ENCODE measurements at regions not wholly inside any gene's neighbourhood (a gene's known extent, or its start where the extent isn't known, plus 50 kb on each side); places are given as distances from the start of the nearest gene placed in this dataset.

DNA sequence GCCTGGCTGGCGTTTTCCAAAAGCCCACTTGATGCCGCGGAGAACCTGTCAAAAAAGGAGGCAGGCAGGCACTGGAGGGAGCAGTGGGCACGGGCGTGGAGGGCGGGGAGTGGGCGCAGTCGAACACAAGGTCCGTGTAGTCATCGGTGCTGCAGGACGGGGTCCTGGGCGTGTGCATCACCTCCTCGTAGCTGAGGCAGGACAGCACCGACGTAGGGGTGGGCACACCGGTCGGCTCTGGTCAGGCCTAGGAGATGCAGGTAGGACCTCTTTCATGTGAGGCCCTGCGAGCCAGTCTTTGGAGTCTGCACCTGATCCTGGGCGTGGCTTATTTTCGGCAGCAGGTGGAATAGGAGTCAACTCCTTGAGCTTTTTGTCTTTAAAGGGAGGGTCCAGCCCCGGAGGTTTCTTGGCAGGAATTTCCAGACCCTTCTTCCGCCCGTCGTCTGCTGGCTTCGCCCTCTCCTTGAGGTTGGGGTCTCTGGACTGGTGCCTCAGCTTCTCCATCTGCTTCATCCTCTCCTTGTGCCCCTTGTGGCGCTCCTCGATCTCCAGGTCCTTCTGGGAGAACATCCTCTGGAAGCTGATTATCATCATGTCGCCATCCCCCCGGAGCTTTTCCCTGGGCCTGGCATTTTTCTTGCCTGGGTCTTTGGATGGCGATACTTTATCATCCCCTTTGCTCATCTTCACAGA lies 892.5 kb upstream of the LRRTM1 start:
- DNase-seq (ENCODE audit: low read depth), result no peak

DNA sequence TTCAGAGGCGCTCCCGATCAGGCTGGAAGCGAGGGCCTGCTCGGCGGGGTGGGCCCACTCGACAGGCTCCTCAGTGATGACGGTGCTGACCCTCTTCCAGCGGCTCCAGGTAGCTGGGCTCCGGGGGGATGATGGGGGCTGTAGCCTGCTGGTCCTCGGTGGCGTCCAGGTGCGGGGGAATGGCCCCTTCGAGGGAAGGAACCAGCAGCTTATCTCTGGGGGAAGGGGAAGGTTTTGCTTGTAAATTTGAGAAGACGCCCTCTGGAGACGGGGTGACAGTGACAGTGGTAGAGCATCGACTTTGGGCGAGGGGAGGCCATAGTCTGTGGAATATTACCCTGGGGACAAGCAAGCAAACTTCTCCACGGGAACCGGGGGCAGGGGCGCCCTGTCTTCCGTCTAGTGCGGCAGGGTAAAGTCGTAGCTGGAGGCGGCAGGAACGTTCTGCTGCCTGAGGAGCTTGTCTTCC lies 891.9 kb upstream of the LRRTM1 start:
- DNase-seq (ENCODE audit: low read depth), result no peak

DNA sequence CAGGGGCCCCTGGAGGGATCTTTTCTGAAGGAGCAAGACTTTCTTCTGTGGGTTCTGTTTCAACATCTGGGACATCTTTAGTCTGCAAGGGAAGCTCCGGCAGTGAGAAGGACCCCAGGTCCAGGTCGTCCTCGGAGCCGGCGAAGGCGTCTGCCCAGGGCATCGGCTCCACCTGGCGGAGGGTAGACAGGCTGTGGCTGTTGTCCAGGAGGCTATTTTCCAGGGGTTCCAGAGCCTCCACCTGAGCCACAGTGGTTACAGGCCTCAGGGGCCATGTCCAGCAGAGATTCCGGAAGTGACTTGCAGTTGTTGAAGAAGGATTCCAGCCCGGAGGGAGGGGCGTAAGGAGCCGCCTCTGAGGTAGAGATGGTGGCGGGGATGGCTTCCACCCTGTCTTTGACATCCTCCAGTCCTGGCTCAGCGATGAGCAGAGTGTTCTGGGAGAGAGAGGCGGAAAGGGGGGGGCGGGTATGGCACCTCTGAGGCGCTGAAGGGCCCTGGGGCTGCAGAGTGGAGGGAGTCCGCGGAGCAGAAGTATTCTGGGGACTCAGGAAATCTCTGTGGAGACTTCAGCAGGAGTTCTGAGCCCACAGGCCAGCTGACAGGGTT lies 891.3 kb upstream of the LRRTM1 start:
- no peak for DNase-seq (ENCODE audit: low read depth)

DNA sequence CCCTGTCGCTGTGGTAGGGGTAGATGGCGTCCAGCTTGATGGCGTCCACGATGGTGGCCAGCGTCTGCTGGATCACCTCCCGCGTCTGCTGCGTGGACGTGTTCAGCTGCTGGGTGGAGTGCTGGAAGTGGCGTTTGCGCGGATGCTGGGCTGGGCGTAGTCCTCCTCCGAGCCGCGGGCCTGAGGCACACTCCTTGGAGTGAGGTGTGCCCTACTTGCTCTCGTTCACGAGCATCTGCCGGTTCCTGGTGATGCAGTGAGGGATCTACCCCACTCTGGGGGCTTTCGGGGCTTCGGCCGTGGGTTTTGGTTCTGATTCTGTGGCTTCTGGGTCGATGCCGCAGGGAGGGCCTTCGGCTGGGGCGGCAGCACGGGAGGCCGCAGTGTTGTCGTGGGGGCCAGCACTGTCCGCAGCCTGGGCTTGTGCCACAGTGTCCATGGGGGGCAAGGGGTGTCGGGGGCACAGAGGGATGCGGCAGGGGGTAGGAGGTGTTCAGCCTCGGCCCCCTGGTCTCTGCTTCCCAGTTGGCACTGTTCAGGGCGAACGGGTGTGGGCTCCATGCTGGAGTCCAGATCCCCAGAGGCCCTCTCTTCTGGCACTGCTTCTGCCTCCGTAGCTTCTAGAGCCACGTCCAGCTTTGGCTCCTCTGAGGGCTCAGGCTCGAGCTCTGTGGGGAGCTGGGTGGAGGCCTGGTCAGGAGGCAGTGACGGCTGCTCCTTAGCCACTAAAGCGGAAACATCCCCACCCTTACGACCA lies 890.6 kb upstream of the LRRTM1 start:
- DNase-seq (ENCODE audit: low read depth), result no peak

DNA sequence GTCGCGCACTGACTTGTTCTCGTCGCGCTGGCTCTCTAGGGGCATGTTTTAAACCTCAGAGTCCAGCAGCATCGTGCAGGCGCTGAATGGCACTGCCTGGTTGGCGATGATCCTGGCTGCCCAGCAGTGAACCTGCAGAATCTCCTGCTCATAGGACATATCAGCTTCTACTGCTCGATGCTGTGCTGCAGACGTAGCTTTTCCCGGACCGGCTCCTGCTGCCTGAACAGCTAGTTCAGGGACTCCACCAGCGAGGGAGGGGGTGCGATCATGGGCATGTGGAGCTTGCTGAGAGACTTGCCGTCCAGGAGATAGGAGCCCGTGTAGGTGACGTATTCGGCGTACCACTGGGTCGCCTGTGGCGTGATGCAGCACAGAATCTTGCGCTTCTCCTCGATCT lies 890.0 kb upstream of the LRRTM1 start:
- DNase-seq (ENCODE audit: low read depth), result no peak

DNA sequence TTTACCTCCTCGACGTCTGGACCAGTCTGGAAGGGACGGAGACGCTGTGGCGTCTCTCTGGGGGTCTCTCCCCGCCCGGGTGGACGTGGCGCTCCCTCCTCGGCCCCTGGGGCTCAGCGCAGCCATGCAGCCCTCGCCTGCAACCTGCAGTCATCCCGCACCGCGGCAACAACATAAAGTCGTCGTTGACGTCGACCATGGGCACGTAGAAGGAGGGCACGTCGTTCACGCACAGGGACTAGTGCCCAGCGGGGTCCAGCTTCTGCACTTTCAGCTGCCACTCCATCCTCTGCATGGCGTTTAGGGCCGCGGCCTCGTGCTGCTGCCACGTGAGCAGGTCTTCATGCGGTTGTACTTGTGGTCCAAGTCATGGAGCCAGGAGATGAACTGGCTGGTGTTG lies 889.6 kb upstream of the LRRTM1 start:
- DNase-seq (ENCODE audit: low read depth), result no peak

DNA sequence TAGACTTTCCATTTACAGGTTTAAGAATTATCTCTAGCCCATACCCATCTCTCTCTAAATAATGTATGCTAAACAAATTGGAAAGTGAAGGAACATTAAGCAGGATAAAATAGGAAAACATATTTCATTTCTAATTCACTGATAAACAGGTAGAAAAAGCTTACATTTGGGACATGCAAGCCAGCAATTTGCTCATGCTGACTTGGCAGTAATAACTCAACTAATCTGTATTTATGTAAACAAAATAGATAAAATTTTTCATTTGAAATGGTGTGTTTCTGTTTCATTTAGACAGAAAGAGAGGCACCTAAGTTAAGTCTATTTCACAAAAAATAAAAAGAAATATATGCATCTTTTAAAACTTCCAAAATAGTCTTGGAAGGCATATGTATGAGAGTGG lies 877.3 kb upstream of the LRRTM1 start:
- no peak for DNase-seq (ENCODE audit: low read depth)

DNA sequence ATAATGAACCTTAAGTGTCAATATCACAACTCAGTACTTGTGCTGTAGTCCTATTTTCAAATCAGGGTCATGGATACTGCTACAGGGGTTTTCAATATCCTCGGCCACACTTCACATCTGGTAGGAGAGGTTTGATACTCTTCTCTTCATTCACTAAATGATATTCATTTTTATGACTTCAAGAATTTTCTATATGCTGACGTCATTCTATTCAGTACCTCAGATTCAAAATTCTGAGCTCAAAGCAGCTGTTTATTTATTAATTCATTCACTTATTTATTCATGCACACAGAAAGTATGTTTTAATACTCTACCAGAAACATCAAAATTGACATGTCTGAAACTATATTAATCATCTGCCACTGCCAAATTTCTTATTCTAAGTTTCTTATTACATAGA lies 866.9 kb upstream of the LRRTM1 start:
- DNase-seq (ENCODE audit: low read depth), result no peak

DNA sequence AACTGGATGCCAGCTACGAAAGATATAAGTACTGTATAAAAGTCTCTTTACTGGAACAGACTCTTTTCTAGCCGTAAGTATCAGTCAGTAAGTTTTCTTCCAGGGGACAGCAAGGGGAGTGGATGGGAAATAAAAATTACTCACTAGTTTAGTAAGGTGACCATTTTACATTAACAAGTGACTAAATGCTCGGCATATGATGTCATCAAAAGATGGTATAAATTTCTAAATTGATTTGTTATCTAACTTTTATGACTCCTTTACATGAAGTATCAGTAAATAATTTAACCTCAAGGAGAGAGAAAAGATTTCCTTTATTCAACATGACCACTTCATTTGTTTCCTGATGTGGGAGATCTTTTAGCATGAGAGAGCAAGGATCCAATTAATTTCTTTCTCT lies 859.0 kb upstream of the LRRTM1 start:
- no peak for DNase-seq (ENCODE audit: low read depth)

DNA sequence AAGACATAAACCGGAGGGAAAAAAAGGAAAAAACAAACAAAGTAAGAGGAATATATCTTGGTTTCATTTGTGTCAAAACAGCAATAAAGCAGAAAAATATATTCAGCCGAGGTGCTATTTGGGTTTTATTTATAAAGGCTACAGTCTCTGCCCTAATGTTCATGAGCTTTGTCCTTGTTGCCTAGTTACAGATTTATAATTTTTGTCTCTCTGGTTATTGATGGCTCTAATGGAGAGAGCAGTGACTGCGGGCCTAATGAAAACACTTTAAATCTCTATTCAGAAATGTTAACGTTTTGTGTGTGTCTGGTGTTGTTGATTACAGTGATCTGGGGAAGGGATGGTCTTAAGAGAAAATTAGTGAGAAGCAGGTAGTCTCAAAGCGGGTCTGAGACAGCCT lies 854.0 kb upstream of the LRRTM1 start:
- DNase-seq (ENCODE audit: low read depth), result no peak

DNA sequence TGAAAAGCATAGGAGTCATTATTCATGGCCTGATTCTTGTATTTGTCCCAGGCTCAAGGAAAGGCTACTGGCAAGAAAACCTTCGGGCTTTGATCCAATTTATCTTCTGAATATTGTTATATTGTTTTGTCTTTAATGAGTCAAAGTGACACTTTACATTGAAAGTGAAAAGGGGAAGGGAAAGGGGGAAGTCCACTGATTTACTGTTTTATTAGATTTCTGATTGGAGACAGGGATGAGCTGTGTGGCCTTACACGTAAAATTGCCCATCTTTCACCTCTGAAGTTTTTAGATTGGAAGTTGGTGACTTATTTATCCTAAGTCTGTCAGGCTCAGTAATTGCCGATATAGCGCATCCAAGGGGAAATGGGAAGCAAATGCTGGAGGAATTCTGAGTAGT lies 843.8 kb upstream of the LRRTM1 start:
- no peak for DNase-seq (ENCODE audit: low read depth)

DNA sequence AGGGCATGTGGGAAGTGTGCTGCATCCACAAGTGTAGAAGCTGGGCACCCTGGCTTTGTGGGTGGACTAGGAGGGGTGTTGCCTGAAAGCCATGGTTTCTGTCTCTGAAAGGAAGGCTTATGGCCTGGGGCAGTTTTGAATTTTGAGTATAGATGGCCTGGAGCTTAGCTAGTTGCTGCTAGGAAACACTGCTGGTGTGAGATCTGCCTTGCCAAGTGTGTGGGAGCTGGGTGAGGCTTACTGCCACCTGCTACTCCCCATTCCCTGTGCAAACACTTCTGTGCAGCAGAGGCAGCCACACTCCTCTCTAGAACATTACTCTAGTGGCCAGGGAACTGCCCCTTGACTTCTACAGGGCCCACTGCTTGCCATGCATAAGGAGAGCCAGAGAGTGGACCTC lies 831.7 kb upstream of the LRRTM1 start:
- no peak for DNase-seq (ENCODE audit: low read depth)

DNA sequence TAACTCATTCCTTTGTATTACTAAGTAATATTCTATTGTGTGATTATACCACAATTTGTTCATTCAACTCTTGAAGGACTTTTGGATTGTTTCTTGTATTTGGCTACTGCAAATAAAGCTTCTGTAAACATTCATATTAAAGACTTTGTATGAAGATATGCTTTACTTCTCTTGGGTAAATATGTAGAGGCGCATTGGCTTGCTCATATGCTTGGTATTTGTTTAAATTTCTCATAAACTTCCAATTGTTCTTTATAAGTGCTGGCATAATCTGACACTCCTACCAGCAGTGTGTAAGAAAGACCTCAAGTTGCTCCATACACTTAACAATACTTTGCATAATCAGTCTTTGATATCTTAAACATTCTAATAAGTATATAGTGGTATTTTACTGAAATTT lies 792.8 kb upstream of the LRRTM1 start:
- DNase-seq (ENCODE audit: low read depth), result no peak

DNA sequence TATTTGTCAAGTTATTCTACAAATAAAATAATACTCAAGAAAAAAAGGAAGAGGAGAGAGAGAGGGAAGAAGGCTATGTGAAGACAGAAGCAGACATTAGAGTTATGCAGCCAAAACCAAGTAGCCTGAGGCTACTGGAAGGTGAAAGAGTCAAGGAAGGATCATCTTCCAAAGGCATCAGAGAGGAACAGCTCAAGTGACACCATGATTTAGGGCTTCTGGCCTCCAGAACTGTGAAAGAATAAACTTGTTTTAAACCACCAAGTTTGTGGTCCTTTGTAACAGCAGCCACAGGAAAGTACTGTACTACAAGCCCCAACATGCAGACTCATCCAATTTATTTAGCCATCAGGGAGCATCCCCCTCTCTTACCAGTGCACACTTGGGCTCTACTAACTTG lies 788.5 kb upstream of the LRRTM1 start:
- no peak for DNase-seq (ENCODE audit: low read depth)

DNA sequence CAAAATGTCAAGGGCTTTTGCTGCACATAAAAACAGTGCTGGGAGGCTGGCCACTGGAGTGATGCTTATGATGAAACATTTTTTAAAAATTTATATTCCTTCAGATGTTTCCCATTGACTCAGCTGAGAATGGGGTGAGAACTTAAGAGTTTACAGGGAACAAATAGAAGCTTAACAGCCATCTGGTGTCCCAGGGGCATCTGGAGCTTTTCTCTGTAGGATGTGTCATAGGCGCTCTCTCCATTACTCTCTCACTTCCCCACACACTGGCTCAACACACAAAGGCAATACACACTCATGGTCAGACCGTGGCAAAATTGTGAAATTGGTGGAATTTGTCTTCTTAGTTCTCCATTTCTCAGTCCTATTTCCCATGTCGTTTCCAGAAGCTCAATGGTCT lies 783.1 kb upstream of the LRRTM1 start:
- no peak for DNase-seq (ENCODE audit: low read depth)

DNA sequence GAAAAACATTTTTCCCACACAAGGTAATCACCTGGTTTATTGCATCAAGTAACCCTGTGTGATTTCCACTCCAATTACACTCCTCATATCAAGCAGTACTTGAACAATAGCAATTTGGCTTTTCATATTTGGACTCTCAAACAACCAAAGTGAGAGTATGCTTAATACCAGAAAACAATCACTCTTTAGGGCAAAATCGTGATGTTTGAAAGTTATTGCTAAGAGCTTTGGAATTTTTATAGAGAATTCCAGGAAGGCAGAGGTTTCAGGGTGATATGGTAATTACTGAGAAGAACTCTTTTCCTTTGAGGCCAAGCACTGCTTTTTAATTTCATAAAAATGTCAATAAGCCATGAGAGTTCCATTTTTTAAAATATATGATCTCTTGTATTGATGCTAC lies 779.5 kb upstream of the LRRTM1 start:
- no peak for DNase-seq (ENCODE audit: low read depth)

DNA sequence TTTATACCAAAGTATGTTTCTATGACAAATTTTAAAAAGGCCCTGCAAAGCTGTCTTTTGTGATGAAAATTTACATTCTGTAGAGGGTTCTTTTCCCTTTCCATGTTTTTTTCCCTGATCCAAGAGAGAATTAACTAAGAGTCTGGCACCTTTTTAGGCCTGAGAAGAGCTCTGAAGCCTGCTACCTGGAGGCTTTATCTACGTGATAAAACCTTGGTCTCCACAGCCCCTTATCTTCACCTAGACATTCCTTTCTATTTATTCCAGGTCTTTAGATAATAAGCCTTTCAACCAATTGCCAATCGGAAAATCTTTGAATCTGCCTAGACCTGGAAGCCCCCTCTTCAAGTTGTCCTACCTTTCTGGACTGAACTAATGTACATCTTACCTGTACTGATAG lies 774.1 kb upstream of the LRRTM1 start:
- no peak for DNase-seq (ENCODE audit: low read depth)

DNA sequence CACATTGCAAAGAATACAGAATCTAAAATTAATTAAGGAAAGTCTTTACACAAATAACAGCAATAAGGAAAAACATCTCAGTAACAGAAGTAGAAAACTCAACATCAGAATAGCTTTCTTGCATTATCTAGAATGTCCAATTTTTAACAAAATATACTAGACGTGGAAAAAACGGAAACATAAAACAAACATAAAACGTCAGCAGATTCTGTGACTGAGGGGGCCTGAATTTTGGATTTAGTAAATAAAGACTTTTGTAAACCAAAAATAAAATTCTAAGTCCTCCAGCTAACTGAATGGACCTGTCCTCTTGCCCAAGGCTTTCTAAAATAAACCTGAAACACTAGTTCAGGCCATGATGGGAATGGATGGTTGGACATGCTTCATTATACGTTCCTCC lies 773.5 kb upstream of the LRRTM1 start:
- no peak for DNase-seq (ENCODE audit: low read depth)

DNA sequence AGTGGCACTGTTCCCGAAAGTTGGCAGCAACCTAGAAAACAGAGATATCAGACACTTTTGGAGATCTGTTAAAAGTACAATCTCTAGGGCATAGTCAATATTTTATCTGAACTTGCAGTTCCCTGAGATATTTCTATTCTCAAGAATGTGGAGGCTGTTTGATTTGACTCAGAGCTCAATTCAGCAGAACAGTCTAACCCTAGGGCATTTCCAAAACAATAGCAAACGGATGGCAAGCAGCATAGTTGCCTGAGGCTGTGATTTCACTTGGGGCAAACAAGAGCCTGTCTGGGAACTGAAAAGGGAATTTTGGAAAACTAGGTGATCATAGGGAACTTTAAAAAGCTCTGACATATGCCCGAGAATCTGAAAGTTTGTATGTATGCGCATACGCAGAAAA lies 772.8 kb upstream of the LRRTM1 start:
- DNase-seq (ENCODE audit: low read depth), result no peak

DNA sequence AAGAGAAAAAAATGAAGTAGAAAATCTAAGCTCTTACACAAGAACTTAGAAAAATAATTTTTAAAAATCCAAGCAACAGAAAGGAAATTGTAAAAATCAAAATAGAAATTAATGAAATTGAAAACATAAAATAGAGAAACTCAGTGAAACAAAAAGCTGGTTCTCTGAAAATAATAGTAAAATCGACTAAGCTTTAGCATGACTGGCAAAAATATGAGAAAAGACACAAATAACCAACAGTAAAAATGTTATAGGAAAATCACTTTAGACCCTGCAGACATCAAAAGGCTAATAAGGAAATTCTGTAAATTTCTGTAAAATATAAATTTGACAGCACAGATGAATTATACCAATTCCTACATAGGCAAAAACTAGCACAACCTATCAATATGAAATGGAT lies 768.9 kb upstream of the LRRTM1 start:
- no peak for DNase-seq (ENCODE audit: low read depth)

DNA sequence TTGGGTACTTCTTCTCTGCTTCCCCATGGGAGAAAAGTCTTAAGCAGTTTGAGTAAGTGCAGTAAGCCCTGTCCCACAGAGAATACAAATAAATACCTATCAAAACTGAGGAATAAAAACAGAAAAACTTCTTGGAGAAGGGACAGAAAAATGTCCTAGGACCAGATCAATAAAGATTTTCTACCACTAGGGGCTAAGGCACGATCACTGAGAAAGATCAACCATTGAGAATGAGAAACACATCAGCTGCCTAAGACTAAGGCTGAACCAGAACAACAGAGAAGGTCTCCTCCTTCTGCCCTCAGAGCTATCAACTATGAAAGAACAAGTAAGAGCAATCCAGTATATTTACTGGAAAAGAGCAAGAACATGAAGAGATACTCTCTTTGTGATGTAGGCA lies 763.6 kb upstream of the LRRTM1 start:
- DNase-seq (ENCODE audit: low read depth), result no peak

DNA sequence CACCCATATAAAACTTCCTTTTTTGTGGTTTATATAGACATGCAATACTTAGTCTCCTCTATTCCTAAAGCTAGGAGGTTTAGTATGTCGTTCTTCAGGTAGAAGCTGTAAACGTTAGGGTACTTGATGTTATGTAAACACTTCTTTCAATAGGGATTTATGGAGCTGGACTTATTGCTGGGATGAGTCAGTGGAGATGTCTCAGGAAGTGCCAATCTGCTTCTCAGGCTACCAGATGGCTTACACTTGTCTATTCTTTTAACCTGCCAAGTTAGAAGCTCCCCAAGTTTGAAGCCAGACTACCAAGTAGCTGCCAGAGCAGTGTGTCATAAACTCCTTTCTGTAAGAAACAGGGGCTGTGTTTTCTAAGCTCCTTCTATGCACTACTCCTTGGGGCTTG lies 756.5 kb upstream of the LRRTM1 start:
- DNase-seq (ENCODE audit: low read depth), result no peak

DNA sequence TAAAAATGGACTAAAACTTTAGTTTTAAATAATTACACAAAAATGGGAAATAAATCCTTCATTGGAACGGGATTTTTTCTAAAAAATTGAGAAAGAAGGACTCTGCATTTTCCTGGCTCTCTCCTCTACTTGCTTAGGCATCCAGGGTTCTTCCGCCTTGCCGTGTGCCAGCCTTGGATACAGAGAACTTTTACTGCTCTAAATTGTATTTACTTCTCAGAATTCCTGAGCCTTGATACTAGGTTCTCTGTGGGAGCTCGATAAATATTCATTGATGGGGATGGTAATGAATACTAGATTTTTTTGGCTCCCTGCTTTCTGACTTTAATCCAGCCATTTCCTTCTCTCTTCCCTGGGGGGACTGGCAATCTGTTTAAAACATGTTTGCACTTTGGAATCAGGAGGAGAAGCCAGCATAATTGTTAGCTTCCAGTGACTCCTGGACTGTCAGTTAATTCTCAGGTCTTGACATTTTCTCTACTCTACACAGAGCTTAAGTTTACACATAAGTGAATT lies 746.1 kb upstream of the LRRTM1 start:
- DNase-seq (ENCODE audit: low read depth), result no peak
